HCT116 (cell line): ENCODE measurements at regions not wholly inside any gene's neighbourhood (a gene's known extent, or its start where the extent isn't known, plus 50 kb on each side); places are given as distances from the start of the nearest gene placed in this dataset.

Experiments
- ATAC-seq: fragments of 200-7000 bp; cut with Tn5 transposase; 2 replicates; pipeline ENCODE4 v1.9.1; 2020; ENCODE audit warnings: mild to moderate bottlenecking, moderate library complexity
- BruUV-seq: library from RNA; stranded (reverse); fragments of 400-500 nt; replicated peaks from 2 replicates; lab custom pipeline; 2021; lab: Mats Ljungman, UMichigan
- CTCF ChIA-PET: fragments of 300-600 bp; sonication (Branson Sonifier 250); formaldehyde crosslinking; loops from one replicate; lab custom pipeline; 2021; ENCODE audit warnings: antibody characterized with exemption; lab: Charles Lee
- POLR2A ChIA-PET: fragments of 300-600, 350-600 bp; sonication (Branson Sonifier 250); formaldehyde crosslinking; loops from one replicate; lab custom pipeline; 2021; ENCODE audit warnings: antibody characterized with exemption; lab: Charles Lee
- RAD21 ChIA-PET, 2 experiments: fragments of 300-600 bp; sonication (Branson Sonifier 250); formaldehyde crosslinking; loops; one replicate each; lab custom pipeline; 2023; ENCODE audit warnings: low total read pairs in 2 of 2; ENCODE audit not compliant: uncharacterized antibody in 2 of 2, unreplicated experiment in 2 of 2, low non-redundant PET in 1 of 2; lab: Charles Lee
- DNase-seq: peaks from one replicate; pipeline ENCODE4 v3.0.0-alpha.2; 2010; ENCODE audit warnings: low read depth, low spot score
- H2AFZ ChIP-seq: fragments of 200-600 bp; shearing (Covaris generic), sonication (generic); 2 replicates; pipeline ENCODE4 v1.6.1; 2017; ENCODE audit warnings: low read depth, mixed run types, mixed read lengths, antibody characterized with exemption, low read length; ENCODE audit not compliant: poor library complexity, severe bottlenecking
- H3K27ac ChIP-seq: 2 replicates; pipeline ENCODE4 v1.5.1; 2012; ENCODE audit warnings: low read depth, low read length
- H3K27me3 ChIP-seq: fragments of 200-600 bp; sonication (generic); 2 replicates; pipeline ENCODE4 v1.6.1; 2016; ENCODE audit warnings: mixed run types, low read length, mixed read lengths; ENCODE audit not compliant: insufficient read depth
- H3K36me3 ChIP-seq, 2 experiments: fragments of 200-500 bp in 1 of 2; fragments of 200-600 bp in 1 of 2; sonication (Bioruptor generic) in 1 of 2; sonication (generic) in 1 of 2; 2 replicates each; pipeline versions ENCODE4 v1.5.1 to v1.6.1; 2014 to 2016; ENCODE audit warnings: low read length in 2 of 2, inconsistent platforms in 1 of 2, mixed read lengths in 1 of 2, mixed run types in 1 of 2; ENCODE audit not compliant: insufficient read depth in 2 of 2, control insufficient read depth in 1 of 2
- H3K4me1 ChIP-seq, 2 experiments: fragments of 200-600 bp in 1 of 2; sonication (generic) in 1 of 2; 2 replicates each; pipeline versions ENCODE4 v1.5.1 to v1.6.1; 2012 to 2017; ENCODE audit warnings: low read length in 2 of 2, inconsistent platforms in 1 of 2, mild to moderate bottlenecking in 1 of 2, mixed read lengths in 1 of 2, mixed run types in 1 of 2, moderate library complexity in 1 of 2; ENCODE audit not compliant: insufficient read depth in 2 of 2, control insufficient read depth in 1 of 2
- H3K4me2 ChIP-seq: fragments of 200-600 bp; sonication (generic); 2 replicates; pipeline ENCODE4 v1.6.1; 2017; ENCODE audit warnings: mixed run types, low read length, mixed read lengths
- H3K4me3 ChIP-seq, 2 experiments: fragments of 200-600 bp in 1 of 2; sonication (generic) in 1 of 2; replicated peaks in 1 of 2; 2 replicates each; pipeline ENCODE4 v1.5.1; 2011 to 2016; ENCODE audit warnings: low read length in 2 of 2, control low read depth in 1 of 2, low read depth in 1 of 2, mild to moderate bottlenecking in 1 of 2, mixed read lengths in 1 of 2, mixed run types in 1 of 2
- H3K79me2 ChIP-seq: fragments of 200-600 bp; sonication (generic); 2 replicates; pipeline ENCODE4 v1.6.1; 2017; ENCODE audit warnings: mild to moderate bottlenecking, mixed run types, low read length, moderate library complexity, mixed read lengths; ENCODE audit not compliant: insufficient read depth
- H3K9ac ChIP-seq: fragments of 200-600 bp; sonication (generic); 2 replicates; pipeline ENCODE4 v1.6.1; 2016; ENCODE audit warnings: low read length, mixed read lengths
- H3K9me2 ChIP-seq: fragments of 200-600 bp; sonication (generic), shearing (Covaris generic); 2 replicates; pipeline ENCODE4 v1.6.1; 2017; ENCODE audit warnings: mixed run types, mild to moderate bottlenecking, moderate library complexity; ENCODE audit not compliant: insufficient read depth
- H3K9me3 ChIP-seq, 2 experiments: fragments of 200-500 bp in 1 of 2; fragments of 200-600 bp in 1 of 2; sonication (Bioruptor generic) in 1 of 2; sonication (generic) in 1 of 2; 2 replicates each; pipeline ENCODE4 v1.6.1; 2014 to 2017; ENCODE audit warnings: low read length in 2 of 2, mixed read lengths in 2 of 2, inconsistent platforms in 1 of 2, low read depth in 1 of 2, mild to moderate bottlenecking in 1 of 2, mixed run types in 1 of 2, moderate library complexity in 1 of 2; ENCODE audit not compliant: control insufficient read depth in 1 of 2, insufficient read depth in 1 of 2
- H4K20me1 ChIP-seq: fragments of 200-600 bp; sonication (generic), shearing (Covaris generic); 2 replicates; pipeline ENCODE4 v1.6.1; 2017; ENCODE audit warnings: mixed run types, mild to moderate bottlenecking, moderate library complexity; ENCODE audit not compliant: insufficient read depth
- CEBPB ChIP-seq: IDR thresholded peaks from 2 replicates; pipeline ENCODE4 v1.6.1; 2012; ENCODE audit warnings: low read depth
- EGR1 ChIP-seq: IDR thresholded peaks from 2 replicates; pipeline ENCODE4 v1.6.1; 2012; ENCODE audit warnings: low read depth
- ELF1 ChIP-seq: IDR thresholded peaks from 2 replicates; pipeline ENCODE4 v1.6.1; 2012; ENCODE audit warnings: low read depth, borderline replicate concordance
- EZH2 ChIP-seq: fragments of 200-600 bp; sonication (generic); IDR thresholded peaks from 2 replicates; pipeline ENCODE4 v1.6.1; 2017; ENCODE audit warnings: antibody characterized with exemption, mixed run types
- FOSL1 ChIP-seq: IDR thresholded peaks from 2 replicates; pipeline ENCODE4 v1.6.1; 2012; ENCODE audit warnings: low read depth
- JUND ChIP-seq: IDR thresholded peaks from 2 replicates; pipeline ENCODE4 v1.6.1; 2012
- MAX ChIP-seq: IDR thresholded peaks from 2 replicates; pipeline ENCODE4 v1.6.1; 2012
- RAD21 ChIP-seq: IDR thresholded peaks from 2 replicates; pipeline ENCODE4 v1.6.1; 2012; ENCODE audit warnings: low read depth, mild to moderate bottlenecking
- REST ChIP-seq: IDR thresholded peaks from 2 replicates; pipeline ENCODE4 v1.6.1; 2012; ENCODE audit warnings: low read depth
- SIN3A ChIP-seq: IDR thresholded peaks from 2 replicates; pipeline ENCODE4 v1.6.1; 2012; ENCODE audit warnings: low read depth
- SP1 ChIP-seq: IDR thresholded peaks from 2 replicates; pipeline ENCODE4 v1.6.1; 2012; ENCODE audit warnings: low read depth
- SRF ChIP-seq: IDR thresholded peaks from 2 replicates; pipeline ENCODE4 v1.6.1; 2012; ENCODE audit warnings: low read depth
- TCF7L2 ChIP-seq: IDR thresholded peaks from 2 replicates; pipeline ENCODE4 v1.7.0; 2011; ENCODE audit warnings: borderline replicate concordance, inconsistent platforms; ENCODE audit not compliant: insufficient read depth, insufficient read length; ENCODE audit errors: extremely low read depth
- YY1 ChIP-seq: IDR thresholded peaks from 2 replicates; pipeline ENCODE4 v1.6.1; 2011; ENCODE audit warnings: low read length, low read depth, moderate library complexity, mild to moderate bottlenecking; ENCODE audit not compliant: insufficient replicate concordance; ENCODE audit errors: extremely low read depth
- ZBTB33 ChIP-seq: IDR thresholded peaks from 2 replicates; pipeline ENCODE4 v1.6.1; 2011; ENCODE audit warnings: mild to moderate bottlenecking, low read length, moderate library complexity; ENCODE audit not compliant: insufficient replicate concordance; ENCODE audit errors: extremely low read depth
- ZFX ChIP-seq: fragments of 450-650 bp; IDR thresholded peaks from 2 replicates; pipeline ENCODE4 v1.6.1; 2017
- ZNF274 ChIP-seq: fragments of 200-500 bp; sonication (Bioruptor generic); IDR thresholded peaks from 2 replicates; pipeline ENCODE4 v1.6.1; 2014; ENCODE audit warnings: mild to moderate bottlenecking, low read depth, low read length, inconsistent platforms
- intact Hi-C: fragments of 100-400 bp; cut with micrococcal nuclease; formaldehyde crosslinking; loops from 2 replicates; pipeline ENCODE4 v1.10.0; 2022
- TF ChIP-seq, protein P1 (sequence below): IDR thresholded peaks from 2 replicates; pipeline ENCODE4 v1.6.1; 2012
- TF ChIP-seq, protein P2 (sequence below), 3 experiments: fragments of 200-600 bp in 1 of 3; sonication (generic) in 1 of 3; IDR thresholded peaks in 2 of 3; conservative IDR thresholded peaks in 1 of 3; 2 replicates each; pipeline ENCODE4 v1.5.1; 2012 to 2017; ENCODE audit warnings: low read depth in 2 of 3, low read length in 2 of 3, antibody characterized with exemption in 1 of 3, borderline replicate concordance in 1 of 3, control low read depth in 1 of 3, mild to moderate bottlenecking in 1 of 3, mixed read lengths in 1 of 3, mixed run types in 1 of 3, moderate library complexity in 1 of 3; ENCODE audit not compliant: insufficient read depth in 1 of 3

DNA sequence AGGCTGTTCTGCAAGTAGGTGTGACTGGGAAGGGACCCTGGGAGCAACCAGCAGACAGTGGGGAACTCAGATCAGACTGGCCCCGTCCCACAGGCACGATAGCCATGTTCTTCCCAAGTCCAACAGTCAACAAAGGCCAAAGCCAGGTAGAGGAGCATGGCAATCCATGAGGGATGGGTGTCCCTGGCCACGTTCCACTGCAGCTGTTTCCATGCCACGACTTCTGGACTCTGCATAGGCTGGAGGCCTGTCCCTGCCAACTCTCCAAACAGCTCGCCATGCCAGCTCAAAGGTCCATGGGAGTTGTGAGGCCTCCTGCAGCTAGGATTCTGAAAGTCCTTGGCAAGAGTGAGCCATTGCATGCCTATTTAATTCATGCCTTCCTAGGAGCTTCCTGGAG, 459.8 kb downstream of the CDH8 start:
- intact Hi-C loops: no loop called here
- H3K4me2 ChIP-seq: no peak overlapping the region
- no peaks in the 10 kb centered on the region for H3K79me2 ChIP-seq
- BruUV-seq: no TSS peak
- ChIA-PET CTCF (no interaction called here), RAD21 (no interaction called here), POLR2A (no interaction called here)
- no peak overlapping the region for H3K27ac ChIP-seq
- no peaks in the 10 kb centered on the region for H3K9me2 ChIP-seq
- no peaks in the 10 kb centered on the region for H3K36me3 ChIP-seq
- no peak overlapping the region for H2AFZ ChIP-seq
- no peaks in the 10 kb centered on the region for H3K4me1 ChIP-seq
- no peaks in the 10 kb centered on the region for H4K20me1 ChIP-seq
- no peak for DNase-seq
- peaks cover 0 to 40% of the 10 kb centered on the region in 2 experiments; a peak in 3 of 4 replicates for H3K9me3 ChIP-seq
- no peak overlapping the region for H3K4me3 ChIP-seq
- H3K27me3 ChIP-seq: no peaks in the 10 kb centered on the region
- no peak overlapping the region for H3K9ac ChIP-seq
- TF ChIP-seq ELF1 (no peak), SRF (no peak), YY1 (no peak), EGR1 (no peak), ZFX (no peak), RAD21 (no peak), ZNF274 (no peak), REST (no peak), EZH2 (no peak), ZBTB33 (no peak), SIN3A (no peak), MAX (no peak), SP1 (no peak), JUND (no peak), TCF7L2 (no peak), CEBPB (no peak), FOSL1 (no peak)
- TF ChIP-seq, protein P1, sequence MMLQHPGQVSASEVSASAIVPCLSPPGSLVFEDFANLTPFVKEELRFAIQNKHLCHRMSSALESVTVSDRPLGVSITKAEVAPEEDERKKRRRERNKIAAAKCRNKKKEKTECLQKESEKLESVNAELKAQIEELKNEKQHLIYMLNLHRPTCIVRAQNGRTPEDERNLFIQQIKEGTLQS: no peak
- TF ChIP-seq, protein P2, sequence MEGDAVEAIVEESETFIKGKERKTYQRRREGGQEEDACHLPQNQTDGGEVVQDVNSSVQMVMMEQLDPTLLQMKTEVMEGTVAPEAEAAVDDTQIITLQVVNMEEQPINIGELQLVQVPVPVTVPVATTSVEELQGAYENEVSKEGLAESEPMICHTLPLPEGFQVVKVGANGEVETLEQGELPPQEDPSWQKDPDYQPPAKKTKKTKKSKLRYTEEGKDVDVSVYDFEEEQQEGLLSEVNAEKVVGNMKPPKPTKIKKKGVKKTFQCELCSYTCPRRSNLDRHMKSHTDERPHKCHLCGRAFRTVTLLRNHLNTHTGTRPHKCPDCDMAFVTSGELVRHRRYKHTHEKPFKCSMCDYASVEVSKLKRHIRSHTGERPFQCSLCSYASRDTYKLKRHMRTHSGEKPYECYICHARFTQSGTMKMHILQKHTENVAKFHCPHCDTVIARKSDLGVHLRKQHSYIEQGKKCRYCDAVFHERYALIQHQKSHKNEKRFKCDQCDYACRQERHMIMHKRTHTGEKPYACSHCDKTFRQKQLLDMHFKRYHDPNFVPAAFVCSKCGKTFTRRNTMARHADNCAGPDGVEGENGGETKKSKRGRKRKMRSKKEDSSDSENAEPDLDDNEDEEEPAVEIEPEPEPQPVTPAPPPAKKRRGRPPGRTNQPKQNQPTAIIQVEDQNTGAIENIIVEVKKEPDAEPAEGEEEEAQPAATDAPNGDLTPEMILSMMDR (IDR thresholded peaks at IDR 0.05 in 2 of 3, conservative IDR thresholded peaks at IDR 0.05 in 1 of 3; ENCODE audit: borderline replicate concordance in 1 of 3, insufficient read depth in 1 of 3, low read depth in 2 of 3, low read length in 2 of 3): no peak
- ATAC-seq: no peak
